ENCODE measurements at regions not wholly inside any gene's neighbourhood (a gene's known extent, or its start where the extent isn't known, plus 50 kb on each side); places are given as distances from the start of the nearest gene placed in this dataset.

GRCh38 chr13:78410847-78411246 lies 192.5 kb downstream of the POU4F1 start:
- ATAC-seq = no peak
- Histone ChIP-seq H3K36me3 (no peaks in the 10 kb centered on the region), H3K27me3 (peaks cover 3% of the 10 kb centered on the region), H3K9me3 (no peaks in the 10 kb centered on the region), H3K4me3 (no peak overlapping the region), H3K27ac (no peak overlapping the region), H3K4me1 (no peaks in the 10 kb centered on the region)
- WGBS, 2 donors (ENCODE audit: low coverage in 1 of 2) = 22 to 71% methylated on average over 1 of the region's 1 CpG
- no peak for TF ChIP-seq POLR2A (IDR thresholded peaks at IDR 0.05)

- 13 to 20% methylated on average over 2 of the region's 2 CpGs for WGBS, 2 donors (ENCODE audit: low coverage in 1 of 2)
- Histone ChIP-seq H3K27me3 (peaks cover 3% of the 10 kb centered on the region), H3K9me3 (no peaks in the 10 kb centered on the region), H3K4me3 (no peak overlapping the region), H3K27ac (no peak overlapping the region), H3K36me3 (no peaks in the 10 kb centered on the region), H3K4me1 (no peaks in the 10 kb centered on the region)
- TF ChIP-seq POLR2A (IDR thresholded peaks at IDR 0.05) (no peak), POLR2AphosphoS5 (IDR thresholded peaks at IDR 0.05) (no peak), EP300 (IDR thresholded peaks at IDR 0.05) (no peak), CTCF (IDR thresholded peaks at IDR 0.05) (no peak)
- ATAC-seq = no peak
Measured at GRCh38 chr13:78410164-78410563, 193.2 kb downstream of the POU4F1 start.

- peaks cover 3% of the 10 kb centered on the region for H3K27me3 ChIP-seq
- H3K4me1 ChIP-seq = no peaks in the 10 kb centered on the region
- no peak overlapping the region for H3K27ac ChIP-seq
- TF ChIP-seq EP300 (IDR thresholded peaks at IDR 0.05) = no peak
- TF ChIP-seq CTCF (IDR thresholded peaks at IDR 0.05) = no peak
- no peak for TF ChIP-seq POLR2A (IDR thresholded peaks at IDR 0.05)
- TF ChIP-seq POLR2AphosphoS5 (IDR thresholded peaks at IDR 0.05) = no peak
- H3K9me3 ChIP-seq = no peaks in the 10 kb centered on the region
- no peak for ATAC-seq
- WGBS, 2 donors (ENCODE audit: low coverage in 1 of 2) = 64% methylated on average over 2 of the region's 2 CpGs
- H3K4me3 ChIP-seq = no peak overlapping the region
- no peaks in the 10 kb centered on the region for H3K36me3 ChIP-seq
Measured at GRCh38 chr13:78409172-78409571, 194.2 kb downstream of the POU4F1 start.

- no peak for ATAC-seq
- Histone ChIP-seq H3K27ac (no peak overlapping the region), H3K4me3 (no peak overlapping the region), H3K27me3 (no peaks in the 10 kb centered on the region), H3K9me3 (no peaks in the 10 kb centered on the region), H3K36me3 (no peaks in the 10 kb centered on the region), H3K4me1 (no peaks in the 10 kb centered on the region)
- TF ChIP-seq EP300 (IDR thresholded peaks at IDR 0.05) (no peak), POLR2A (IDR thresholded peaks at IDR 0.05) (no peak), CTCF (IDR thresholded peaks at IDR 0.05) (no peak), POLR2AphosphoS5 (IDR thresholded peaks at IDR 0.05) (no peak)
- 68 to 85% methylated on average over 4 to 6 of the region's 6 CpGs for WGBS, 2 donors (ENCODE audit: low coverage in 1 of 2)
Measured at GRCh38 chr13:78404846-78405360, 198.4 kb downstream of the POU4F1 start.

- 0 to 35% methylated on average over 1 to 2 of the region's 2 CpGs for WGBS, 2 donors (ENCODE audit: low coverage in 1 of 2)
- Histone ChIP-seq H3K9me3 (no peaks in the 10 kb centered on the region), H3K36me3 (no peaks in the 10 kb centered on the region), H3K27me3 (peaks cover 1% of the 10 kb centered on the region), H3K27ac (no peak overlapping the region), H3K4me1 (no peaks in the 10 kb centered on the region), H3K4me3 (no peak overlapping the region)
- no peak for ATAC-seq
- TF ChIP-seq CTCF (IDR thresholded peaks at IDR 0.05) = no peak
- no peak for TF ChIP-seq EP300 (IDR thresholded peaks at IDR 0.05)
- TF ChIP-seq POLR2A (IDR thresholded peaks at IDR 0.05) = no peak
- no peak for TF ChIP-seq POLR2AphosphoS5 (IDR thresholded peaks at IDR 0.05)
Measured at GRCh38 chr13:78402708-78403400, 200.5 kb downstream of the POU4F1 start.

All from gastroesophageal sphincter (tissue), 4 donors.